GM18505 (cell line): ENCODE measurements at regions not wholly inside any gene's neighbourhood (a gene's known extent, or its start where the extent isn't known, plus 50 kb on each side); places are given as distances from the start of the nearest gene placed in this dataset.

Source experiments
- ATAC-seq: cut with Tn5 transposase; IDR thresholded peaks from one replicate; pipeline ENCODE4 v1.9.1; 2021; ENCODE audit not compliant: unreplicated experiment
- POLR2A ChIP-seq: IDR thresholded peaks from 4 replicates; pipeline ENCODE4 v1.6.1; 2011; ENCODE audit warnings: borderline replicate concordance; ENCODE audit not compliant: insufficient read depth, insufficient read length; ENCODE audit errors: extremely low read depth

GRCh38 chr4:22906045-22906444 lies 213.3 kb downstream of the GBA3 start:
- no peak for TF ChIP-seq POLR2A
- no peak for ATAC-seq

GRCh38 chr4:22903913-22904312 lies 211.2 kb downstream of the GBA3 start:
- no peak for ATAC-seq

GRCh38 chr4:22901631-22902030 lies 208.9 kb downstream of the GBA3 start:
- TF ChIP-seq POLR2A: no peak
- no peak for ATAC-seq

More at GRCh38 chr4:22903913-22904312, 211.2 kb downstream of the GBA3 start:
- TF ChIP-seq POLR2A: no peak

- TF ChIP-seq POLR2A: no peak
- ATAC-seq: no peak
These were observed 208.1 kb downstream of the GBA3 start for GRCh38 chr4:22900876-22901275.

GRCh38 chr4:22897520-22898108 lies 204.9 kb downstream of the GBA3 start:
- no peak for TF ChIP-seq POLR2A
- no peak for ATAC-seq

GRCh38 chr4:22895482-22895881 lies 202.7 kb downstream of the GBA3 start:
- no peak for TF ChIP-seq POLR2A
- no peak for ATAC-seq

GRCh38 chr4:22884157-22884556 lies 191.4 kb downstream of the GBA3 start:
- ATAC-seq: no peak
- TF ChIP-seq POLR2A: no peak

GRCh38 chr4:22881411-22881810 lies 188.7 kb downstream of the GBA3 start:
- no peak for TF ChIP-seq POLR2A
- ATAC-seq: no peak

- TF ChIP-seq POLR2A: no peak
- no peak for ATAC-seq
These were observed 184.8 kb downstream of the GBA3 start for GRCh38 chr4:22877486-22878052.

GRCh38 chr4:22876270-22876669 lies 183.5 kb downstream of the GBA3 start:
- TF ChIP-seq POLR2A: no peak

GRCh38 chr4:22875587-22876257 lies 183.0 kb downstream of the GBA3 start:
- ATAC-seq: no peak
- no peak for TF ChIP-seq POLR2A

More at GRCh38 chr4:22876270-22876669, 183.5 kb downstream of the GBA3 start:
- ATAC-seq: no peak

GRCh38 chr4:22874334-22874912 lies 181.7 kb downstream of the GBA3 start:
- ATAC-seq: no peak
- no peak for TF ChIP-seq POLR2A

GRCh38 chr4:22873899-22874298 lies 181.2 kb downstream of the GBA3 start:
- no peak for TF ChIP-seq POLR2A
- no peak for ATAC-seq
